DOHH2 (cell line): ENCODE measurements at regions not wholly inside any gene's neighbourhood (a gene's known extent, or its start where the extent isn't known, plus 50 kb on each side); places are given as distances from the start of the nearest gene placed in this dataset.

Source experiments
- H3F3A ChIP-seq: fragments of 200-600 bp; sonication (generic), shearing (Covaris generic); 2 replicates; pipeline ENCODE4 v1.6.0; 2016; ENCODE audit warnings: antibody characterized with exemption, mild to moderate bottlenecking; ENCODE audit not compliant: control insufficient read depth, insufficient read depth
- H3K27ac ChIP-seq: fragments of 200-600 bp; sonication (generic); 2 replicates; pipeline ENCODE4 v1.5.1; 2014; ENCODE audit warnings: low read depth, mild to moderate bottlenecking, low read length, moderate library complexity
- H3K27me3 ChIP-seq: fragments of 200-600 bp; sonication (generic); 2 replicates; pipeline ENCODE4 v1.6.1; 2014; ENCODE audit warnings: mild to moderate bottlenecking, low read length, mixed read lengths; ENCODE audit not compliant: control insufficient read depth
- H3K36me3 ChIP-seq: fragments of 200-600 bp; sonication (generic); 2 replicates; pipeline ENCODE4 v1.6.1; 2014; ENCODE audit warnings: mild to moderate bottlenecking, low read length, moderate library complexity, mixed read lengths; ENCODE audit not compliant: control insufficient read depth
- H3K4me1 ChIP-seq: fragments of 200-600 bp; sonication (generic); 2 replicates; pipeline ENCODE4 v1.6.1; 2014; ENCODE audit warnings: mild to moderate bottlenecking, low read length, mixed read lengths; ENCODE audit not compliant: control insufficient read depth
- H3K4me2 ChIP-seq: fragments of 200-600 bp; sonication (generic); 2 replicates; pipeline ENCODE4 v1.6.0; 2014; ENCODE audit warnings: mild to moderate bottlenecking, low read length, moderate library complexity
- H3K4me3 ChIP-seq: fragments of 200-600 bp; sonication (generic); 2 replicates; pipeline ENCODE4 v1.5.1; 2014; ENCODE audit warnings: mild to moderate bottlenecking, low read length, mixed read lengths
- H3K79me2 ChIP-seq: fragments of 200-600 bp; sonication (generic); 2 replicates; pipeline ENCODE4 v1.6.1; 2014; ENCODE audit warnings: mild to moderate bottlenecking, low read length, mixed read lengths; ENCODE audit not compliant: control insufficient read depth
- H3K9me2 ChIP-seq: fragments of 200-600 bp; sonication (generic); replicated peaks from 2 replicates; pipeline ENCODE4 v1.6.1; 2014; ENCODE audit warnings: mild to moderate bottlenecking, low read length, mixed read lengths; ENCODE audit not compliant: control insufficient read depth
- H3K9me3 ChIP-seq: fragments of 200-600 bp; sonication (generic); 2 replicates; pipeline ENCODE4 v1.6.1; 2014; ENCODE audit warnings: antibody characterized with exemption, low read length, mixed read lengths; ENCODE audit not compliant: control insufficient read depth, insufficient read depth
- H4K20me1 ChIP-seq: fragments of 200-600 bp; sonication (generic); 2 replicates; pipeline ENCODE4 v1.6.0; 2014; ENCODE audit warnings: low read depth, mild to moderate bottlenecking, antibody characterized with exemption, low read length, moderate library complexity; ENCODE audit not compliant: control insufficient read depth, insufficient read depth
- CTCF ChIP-seq: fragments of 200-600 bp; sonication (generic); IDR thresholded peaks from one replicate; pipeline ENCODE4 v1.5.1; 2014; ENCODE audit warnings: antibody characterized with exemption, mild to moderate bottlenecking, low read depth, low read length; ENCODE audit not compliant: poor library complexity, severe bottlenecking
- EZH2phosphoT487 ChIP-seq: fragments of 200-600 bp; sonication (generic); IDR thresholded peaks from 2 replicates; pipeline ENCODE4 v1.6.1; 2017; ENCODE audit warnings: borderline replicate concordance, mild to moderate bottlenecking, antibody characterized with exemption, low read length, moderate library complexity, mixed read lengths

GRCh38 chr2:120955427-120955826 lies 219.8 kb downstream of the GLI2 start:
- Histone ChIP-seq H3K4me2 (no peak overlapping the region), H3K9me2 (no peaks in the 10 kb centered on the region), H3K79me2 (no peaks in the 10 kb centered on the region), H3K4me1 (no peaks in the 10 kb centered on the region), H3F3A (no peaks in the 10 kb centered on the region), H4K20me1 (no peaks in the 10 kb centered on the region), H3K4me3 (no peak overlapping the region), H3K9me3 (no peaks in the 10 kb centered on the region), H3K27me3 (no peaks in the 10 kb centered on the region), H3K27ac (no peak overlapping the region), H3K36me3 (no peaks in the 10 kb centered on the region)
- TF ChIP-seq CTCF = no peak
- no peak for TF ChIP-seq EZH2phosphoT487

- Histone ChIP-seq H3K4me1 (no peaks in the 10 kb centered on the region), H3K4me3 (no peak overlapping the region), H4K20me1 (no peaks in the 10 kb centered on the region), H3K4me2 (no peak overlapping the region), H3K27me3 (no peaks in the 10 kb centered on the region), H3K9me2 (no peaks in the 10 kb centered on the region), H3K79me2 (no peaks in the 10 kb centered on the region), H3F3A (no peaks in the 10 kb centered on the region), H3K9me3 (no peaks in the 10 kb centered on the region), H3K27ac (no peak overlapping the region), H3K36me3 (no peaks in the 10 kb centered on the region)
- TF ChIP-seq CTCF = no peak
- TF ChIP-seq EZH2phosphoT487 = no peak
These were observed 221.0 kb downstream of the GLI2 start for GRCh38 chr2:120956486-120957156.

- TF ChIP-seq CTCF = no peak
- H3K4me1 ChIP-seq = no peaks in the 10 kb centered on the region
These were observed 222.2 kb downstream of the GLI2 start for GRCh38 chr2:120957905-120958304.

More at GRCh38 chr2:120957905-120958304, 222.2 kb downstream of the GLI2 start:
- Histone ChIP-seq H3K27ac (no peak overlapping the region), H3K36me3 (no peaks in the 10 kb centered on the region), H4K20me1 (no peaks in the 10 kb centered on the region), H3K4me2 (no peak overlapping the region), H3K4me3 (no peak overlapping the region), H3K27me3 (no peaks in the 10 kb centered on the region), H3K9me3 (no peaks in the 10 kb centered on the region), H3F3A (no peaks in the 10 kb centered on the region), H3K79me2 (no peaks in the 10 kb centered on the region), H3K9me2 (no peaks in the 10 kb centered on the region)
